ENCODE measurements at regions not wholly inside any gene's neighbourhood (a gene's known extent, or its start where the extent isn't known, plus 50 kb on each side); places are given as distances from the start of the nearest gene placed in this dataset.

DNA sequence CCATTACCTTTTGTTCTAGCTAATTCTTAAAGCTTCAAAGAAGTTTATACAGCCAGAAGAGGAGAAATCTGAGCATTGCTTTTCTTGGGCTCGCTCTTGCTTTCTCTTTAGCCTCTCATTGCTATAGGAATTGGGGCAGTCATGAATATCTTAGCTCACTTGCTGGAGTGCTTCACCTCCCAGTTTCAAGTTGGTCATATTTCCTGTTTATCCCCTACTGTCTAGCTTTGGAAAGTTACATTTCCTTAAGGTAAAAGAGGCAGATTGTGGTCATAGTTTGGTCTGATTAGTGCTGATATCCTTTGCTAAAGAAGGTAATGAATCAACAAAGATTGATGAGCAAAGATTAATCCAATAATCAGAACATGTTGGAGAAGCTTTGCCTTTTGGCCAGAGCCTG, 77.7 kb upstream of the GLI3 start:
- no peak for DNase-seq (ENCODE audit: low read depth in 2 of 2)

DNA sequence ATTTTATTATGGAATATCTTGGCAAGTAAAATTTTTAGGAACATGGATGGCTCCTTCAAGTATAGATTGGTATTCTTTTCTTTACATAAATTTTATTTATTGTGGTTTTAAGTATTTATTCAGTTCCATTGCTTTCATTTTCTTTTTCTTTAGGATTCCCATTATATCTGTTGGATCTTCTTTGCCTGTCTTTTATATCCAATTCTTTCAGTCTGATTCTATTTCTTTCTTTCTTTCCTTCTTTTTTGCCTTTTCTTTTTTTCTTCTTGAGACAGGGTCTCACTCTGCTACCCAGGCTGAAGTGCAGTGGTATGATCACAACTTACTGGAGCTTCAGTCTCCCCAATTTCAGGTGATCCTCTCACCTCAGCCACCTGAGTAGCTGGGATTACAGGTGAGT, 74.2 kb upstream of the GLI3 start:
- DNase-seq (ENCODE audit: low read depth in 2 of 2), result no peak

DNA sequence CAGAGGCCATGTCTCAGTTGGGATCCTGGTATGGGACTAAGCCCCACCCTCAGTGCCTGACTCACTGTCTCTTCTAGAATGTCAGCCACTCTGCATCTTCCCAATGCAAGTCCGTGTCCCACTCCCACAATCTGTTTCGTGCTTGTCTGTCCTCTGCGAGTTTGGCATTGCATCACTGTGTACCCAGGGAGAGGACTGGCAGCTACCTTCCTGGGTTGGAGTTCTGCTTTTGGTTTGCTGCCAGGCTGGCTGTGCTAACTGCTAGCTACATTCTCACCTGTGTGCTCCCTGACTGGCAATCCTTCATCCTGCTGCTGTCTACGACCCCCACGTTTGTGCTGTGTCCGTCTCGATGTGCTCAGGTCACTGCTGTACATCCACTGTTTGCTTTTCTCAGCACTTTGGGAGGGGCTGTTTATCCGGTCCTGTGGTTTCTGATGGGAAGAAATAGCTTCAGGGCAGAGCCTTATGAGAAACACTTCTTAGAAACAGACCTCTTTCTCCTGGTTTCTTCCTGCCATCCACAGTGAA, 56.0 kb upstream of the GLI3 start:
- DNase-seq (ENCODE audit: low read depth in 2 of 2), result no peak

DNA sequence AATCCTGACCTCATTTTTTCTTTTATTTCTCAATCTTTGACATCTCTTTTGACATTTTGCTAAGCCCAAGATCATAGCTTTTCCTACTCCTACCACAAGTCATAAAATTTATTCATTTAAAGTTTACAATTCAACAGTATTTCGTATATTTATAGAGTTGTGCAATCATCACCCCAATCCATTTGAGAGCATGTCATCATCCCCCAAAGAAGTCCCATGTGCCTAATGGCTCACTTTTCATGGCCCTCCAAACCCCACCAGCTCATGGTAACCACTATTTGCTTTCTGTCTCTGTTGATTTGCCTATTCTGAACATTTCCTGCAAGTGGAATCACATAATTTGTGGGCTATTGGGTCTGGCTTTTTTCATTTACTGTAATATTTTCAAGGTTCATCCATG, 52.5 kb upstream of the GLI3 start:
- DNase-seq (ENCODE audit: low read depth in 2 of 2), result no peak

All from stimulated activated CD4-positive, alpha-beta T cell treated with anti-CD3 and anti-CD28 coated beads, Interleukin-1b, Interleukin-23, amount 100 ng/mL, for 4 hours (primary cell).